HG02588 (cell line): ENCODE measurements at regions not wholly inside any gene's neighbourhood (a gene's known extent, or its start where the extent isn't known, plus 50 kb on each side); places are given as distances from the start of the nearest gene placed in this dataset.
"Not testable (repeated sequence)": the region's sequence is repeated elsewhere in the genome, so short reads cannot be mapped to it uniquely, and the experiment has no call there.

Source experiments
- ATAC-seq: cut with Tn5 transposase; IDR thresholded peaks from one replicate; pipeline ENCODE4 v1.9.1; 2021; ENCODE audit warnings: mild to moderate bottlenecking, moderate library complexity; ENCODE audit not compliant: unreplicated experiment

DNA sequence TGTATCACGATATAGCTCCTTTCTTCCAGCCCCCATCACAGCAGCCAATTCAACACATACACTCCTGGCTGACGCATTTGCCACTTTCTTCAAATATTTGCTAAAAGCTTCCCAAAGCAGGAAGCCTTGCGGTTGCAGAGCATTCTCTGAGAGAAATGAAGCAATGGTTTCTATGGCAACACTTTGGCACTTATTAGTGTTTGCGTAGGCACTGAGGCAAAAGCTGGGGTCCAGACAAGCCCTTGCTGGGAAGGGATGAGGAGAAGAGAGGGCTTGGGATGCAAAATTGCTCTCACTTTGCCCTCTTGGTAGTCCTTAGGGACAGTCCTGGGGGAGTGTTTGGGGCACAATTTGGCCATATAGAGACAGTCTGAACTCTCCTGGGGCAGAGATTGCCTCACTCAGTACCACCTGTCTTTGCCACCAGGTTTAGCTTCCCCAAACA is 55.0 kb upstream of the PAK3 start:
- ATAC-seq: no peak

DNA sequence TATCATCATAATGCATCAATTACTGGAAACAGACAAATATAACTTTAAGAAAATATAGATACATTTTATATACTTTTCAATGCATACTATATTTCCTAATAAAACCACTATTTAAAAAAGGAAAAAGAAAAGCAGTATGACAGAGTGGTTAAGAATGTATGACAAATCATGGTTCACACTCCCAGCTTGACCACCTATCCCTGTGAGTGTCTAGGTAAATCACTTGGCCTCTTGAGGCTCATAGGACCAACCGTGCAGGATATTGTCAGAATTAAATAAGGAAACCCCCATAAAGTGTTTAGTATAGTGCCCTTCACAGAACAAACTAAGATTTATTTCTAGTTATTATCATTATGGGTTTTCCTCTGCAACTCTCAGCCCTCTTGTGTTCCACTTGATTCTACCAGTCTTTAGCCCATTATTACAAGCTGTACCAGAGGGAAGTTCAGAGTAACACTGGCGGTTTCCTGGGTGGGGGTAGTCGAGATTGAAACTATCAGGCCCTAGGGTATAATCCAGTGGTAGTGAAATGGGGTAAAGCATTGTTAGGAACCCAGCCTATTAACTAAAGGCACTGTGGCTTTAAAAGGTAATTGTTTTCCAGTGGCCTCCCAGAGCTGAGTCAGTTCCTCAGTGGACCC is 55.5 kb upstream of the PAK3 start:
- no peak for ATAC-seq

DNA sequence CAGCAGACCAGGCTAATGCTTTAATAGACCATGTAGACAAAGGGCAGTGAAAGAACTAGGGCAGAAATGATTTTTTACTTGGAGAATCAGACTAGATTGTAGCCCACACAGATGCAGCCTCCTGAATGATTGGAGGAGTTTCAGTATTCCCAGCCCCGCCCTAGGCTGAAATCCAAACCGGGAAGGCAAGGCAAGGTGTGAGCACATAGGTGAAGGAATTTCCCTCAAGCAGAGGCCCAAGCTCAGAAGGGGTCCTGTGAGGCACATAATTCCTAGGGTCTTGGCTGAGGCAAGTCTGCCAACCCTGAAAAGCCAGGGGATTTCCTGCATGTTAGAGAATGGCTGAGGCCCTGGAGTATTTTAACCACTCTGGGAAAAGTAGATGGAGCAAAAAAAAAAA is 56.4 kb upstream of the PAK3 start:
- ATAC-seq: no peak

DNA sequence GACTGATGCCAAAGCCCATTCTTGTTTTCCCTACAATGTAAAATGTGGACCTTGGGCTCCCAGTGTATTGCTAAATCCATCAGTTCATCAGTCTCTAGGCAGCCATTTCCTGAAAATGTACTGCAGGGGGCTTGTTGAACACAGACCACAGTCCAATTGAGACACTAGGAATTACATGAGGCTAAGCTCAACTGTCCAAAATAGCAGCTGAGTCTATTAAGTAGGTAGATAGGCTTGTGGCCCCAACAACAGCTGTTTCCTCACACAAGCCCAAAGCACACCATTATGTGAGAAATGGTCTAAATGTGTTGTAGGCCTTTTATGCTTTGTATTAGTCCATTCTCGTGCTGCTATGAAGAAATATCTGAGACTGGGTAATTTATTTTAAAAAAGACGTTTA is 60.0 kb upstream of the PAK3 start:
- no peak for ATAC-seq

DNA sequence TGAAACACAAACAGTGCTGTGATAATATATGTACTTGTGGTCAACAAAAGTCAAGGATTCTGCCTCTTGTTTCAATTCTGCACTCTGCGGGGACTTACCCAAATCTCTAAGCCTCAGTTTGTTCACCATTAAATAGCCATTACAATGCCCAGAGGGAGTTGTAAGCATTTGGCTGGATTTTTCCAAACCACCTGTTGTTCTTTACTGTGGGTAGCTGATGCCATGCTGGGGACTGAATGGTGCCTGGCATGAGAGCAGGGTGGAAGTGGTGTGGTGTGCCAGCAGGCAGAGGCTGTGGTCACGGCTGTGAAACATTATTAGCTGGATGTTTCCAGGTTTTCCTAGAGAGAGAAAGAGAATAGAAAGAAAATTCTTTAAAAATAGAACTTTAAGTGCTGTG is 60.7 kb upstream of the PAK3 start:
- ATAC-seq: no peak

DNA sequence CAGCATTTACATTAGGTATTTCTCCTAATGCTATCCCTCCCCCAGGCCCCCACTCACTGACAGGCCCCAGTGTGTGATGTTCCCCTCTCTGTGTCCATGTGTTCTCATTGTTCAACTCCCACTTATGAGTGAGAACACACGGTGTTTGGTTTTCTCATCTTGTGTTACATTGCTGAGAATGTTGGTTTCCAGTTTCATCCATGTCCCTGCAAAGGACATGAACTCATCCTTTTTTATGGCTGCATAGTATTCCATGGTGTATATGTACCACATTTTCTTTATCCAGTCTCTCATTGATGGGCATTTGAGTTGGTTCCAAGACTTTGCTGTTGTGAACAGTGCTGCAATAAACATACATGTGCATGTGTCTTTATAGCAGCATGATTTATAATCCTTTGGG is 73.0 kb upstream of the PAK3 start:
- ATAC-seq: not testable (repeated sequence)

DNA sequence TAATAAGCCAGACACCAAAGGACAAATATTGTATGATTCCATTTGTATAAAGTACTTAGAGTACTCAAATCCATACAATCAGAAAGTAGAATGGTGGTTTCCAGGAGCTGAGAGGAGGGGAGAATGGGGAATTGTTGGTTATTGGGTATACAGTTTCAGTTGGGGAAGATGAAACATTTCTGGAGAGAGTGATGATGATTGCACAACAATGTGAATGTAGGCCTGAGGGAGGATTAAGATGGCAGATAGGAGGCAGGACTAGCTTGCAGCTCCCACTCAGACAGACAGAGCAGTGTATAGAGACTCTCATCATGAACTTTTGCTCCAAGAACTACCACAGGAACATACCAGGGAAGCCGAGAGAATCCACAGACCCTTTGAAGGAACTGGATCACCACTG is 75.7 kb upstream of the PAK3 start:
- ATAC-seq: no peak

DNA sequence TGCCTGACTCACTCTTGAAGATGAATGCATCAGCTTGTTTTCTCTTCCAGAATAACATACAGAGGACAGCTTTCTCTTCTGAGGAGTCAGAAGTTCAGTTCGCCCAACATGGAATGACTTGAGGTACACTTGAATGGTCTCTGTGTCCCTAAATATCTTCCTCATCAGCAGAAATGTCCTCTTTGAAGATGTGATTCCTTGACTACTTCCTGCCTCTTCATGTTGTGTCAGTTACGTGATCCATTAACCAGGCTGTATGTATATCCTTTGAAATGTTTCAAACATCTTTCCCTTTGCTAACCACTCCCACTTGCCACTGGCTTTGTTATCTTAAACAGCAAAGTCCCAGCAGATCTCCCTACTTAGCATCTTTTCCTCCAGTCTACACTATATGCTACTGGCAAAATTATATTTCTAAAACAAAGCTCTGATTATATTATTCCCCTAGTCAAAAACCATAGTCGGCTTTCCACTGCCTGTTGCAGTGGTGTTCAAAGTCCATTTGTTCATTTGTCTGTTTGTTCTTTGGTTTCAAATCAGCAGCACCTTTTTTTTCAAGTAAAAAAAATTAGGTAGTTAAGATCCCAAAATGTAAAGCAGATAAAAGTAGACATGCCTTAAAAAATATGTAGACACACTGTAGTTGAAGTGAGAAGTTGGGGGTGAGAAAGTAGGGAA is 82.1 kb upstream of the PAK3 start:
- ATAC-seq: no peak

DNA sequence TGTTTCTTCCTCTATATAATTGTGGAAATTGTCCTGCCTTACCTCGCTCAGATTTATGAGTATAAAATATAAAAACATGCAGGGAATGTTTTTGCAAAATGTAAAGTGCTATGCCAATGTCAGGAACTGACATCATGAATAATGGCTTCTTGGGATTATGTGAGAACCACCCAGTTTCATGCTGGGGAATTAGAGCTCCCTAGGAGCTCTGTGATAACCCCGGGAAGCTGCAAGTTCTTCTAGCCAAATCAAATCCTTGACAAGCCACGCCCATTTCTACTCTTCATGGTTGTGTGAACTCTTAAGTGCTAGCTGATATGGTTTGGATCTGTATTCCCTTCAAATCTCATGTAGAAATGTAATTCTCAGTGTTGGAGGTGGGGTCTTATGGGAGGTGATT is 85.9 kb upstream of the PAK3 start:
- no peak for ATAC-seq

DNA sequence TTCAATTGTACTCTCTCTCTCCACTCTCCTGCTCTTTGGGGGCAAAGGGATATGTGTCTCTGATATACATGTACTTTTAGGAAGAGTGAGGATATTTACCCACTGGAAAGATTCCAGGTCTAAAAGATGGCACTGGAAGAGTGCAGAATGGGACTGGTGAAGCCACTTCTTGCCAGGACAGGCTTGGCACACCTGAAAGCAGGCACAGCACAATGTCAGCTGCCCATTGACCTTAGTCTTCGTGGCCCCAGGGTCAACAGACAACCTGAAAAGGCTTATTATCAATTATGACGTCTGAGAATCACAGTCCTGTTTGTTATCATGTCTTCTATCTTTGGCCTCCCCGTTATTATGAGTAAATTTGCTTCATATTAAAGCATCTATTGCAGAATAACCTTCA is 86.7 kb upstream of the PAK3 start:
- ATAC-seq: no peak

DNA sequence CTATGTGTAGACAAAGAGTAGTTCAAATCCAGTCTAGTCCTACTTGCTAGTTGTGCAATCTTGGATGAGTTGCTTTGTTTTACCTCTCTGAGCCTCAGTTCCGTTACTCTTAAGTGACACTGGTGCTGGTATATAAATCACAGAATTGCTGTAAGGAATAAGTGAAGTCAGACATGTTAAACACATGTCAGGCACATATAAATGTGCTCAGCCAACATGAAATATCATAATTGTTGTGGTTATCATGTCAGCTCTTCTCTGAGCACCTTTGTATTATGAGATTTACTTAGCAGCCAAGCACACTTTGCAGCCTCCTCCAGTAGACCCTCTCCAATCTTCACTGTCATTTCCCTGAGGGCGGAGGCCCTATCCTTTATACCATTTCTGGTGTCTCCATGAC is 87.9 kb upstream of the PAK3 start:
- no peak for ATAC-seq

DNA sequence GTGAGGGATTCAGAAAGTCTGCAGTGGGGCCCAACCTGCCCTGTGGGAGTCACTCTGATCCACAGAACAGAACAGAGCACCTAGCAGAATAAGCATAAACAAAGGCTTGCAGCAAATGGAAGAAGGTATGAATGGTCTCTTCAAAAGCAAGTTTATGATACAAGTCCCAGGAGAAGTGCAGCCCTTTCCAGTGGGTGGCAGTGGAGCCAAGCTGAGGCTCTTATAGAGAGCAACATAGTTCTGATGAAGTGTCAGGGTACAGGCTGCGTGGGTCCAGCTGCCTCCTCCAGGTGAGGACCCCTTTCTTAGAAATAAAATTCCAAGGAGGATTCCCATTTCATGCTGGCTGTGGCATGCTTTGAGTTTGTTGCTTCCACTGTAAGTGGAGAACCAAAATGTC is 88.8 kb upstream of the PAK3 start:
- no peak for ATAC-seq

DNA sequence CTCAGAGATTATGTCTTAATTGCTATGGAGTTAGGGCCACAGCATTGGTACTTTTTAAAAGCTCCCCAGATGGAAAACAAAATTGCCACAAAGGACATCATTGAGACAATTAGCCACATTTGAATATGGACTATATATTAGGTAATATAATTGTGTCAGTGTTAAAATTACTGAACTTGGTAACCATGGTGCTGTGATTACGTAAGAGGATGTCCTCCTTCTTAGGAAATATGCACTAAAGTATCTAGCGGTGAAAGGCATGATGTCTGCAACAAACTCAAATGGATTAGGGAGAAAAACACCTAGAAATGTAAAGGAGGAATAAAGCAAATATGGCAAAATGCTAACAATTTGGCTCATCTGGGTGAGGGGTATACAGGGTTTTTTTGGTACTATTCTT is 89.9 kb upstream of the PAK3 start:
- no peak for ATAC-seq

DNA sequence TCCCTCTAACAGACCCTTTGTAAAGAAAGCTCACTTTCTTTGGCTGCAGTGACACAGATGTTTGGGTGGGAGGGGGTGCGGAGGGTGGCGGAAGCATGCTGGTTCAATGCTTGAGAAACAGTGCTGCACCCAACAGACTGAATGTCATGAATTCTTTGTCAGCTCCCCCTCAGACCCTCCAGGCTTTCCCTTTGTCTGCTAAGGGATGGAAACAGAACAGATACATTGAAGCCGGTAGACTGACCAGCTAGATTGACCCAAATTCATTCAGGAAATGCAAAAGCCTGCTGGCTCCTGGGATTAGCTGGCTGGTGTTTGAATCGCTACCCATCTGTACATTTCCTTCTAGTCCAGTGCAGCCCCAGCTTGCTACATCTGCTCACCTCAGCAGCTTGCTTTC is 90.8 kb upstream of the PAK3 start:
- ATAC-seq: no peak

DNA sequence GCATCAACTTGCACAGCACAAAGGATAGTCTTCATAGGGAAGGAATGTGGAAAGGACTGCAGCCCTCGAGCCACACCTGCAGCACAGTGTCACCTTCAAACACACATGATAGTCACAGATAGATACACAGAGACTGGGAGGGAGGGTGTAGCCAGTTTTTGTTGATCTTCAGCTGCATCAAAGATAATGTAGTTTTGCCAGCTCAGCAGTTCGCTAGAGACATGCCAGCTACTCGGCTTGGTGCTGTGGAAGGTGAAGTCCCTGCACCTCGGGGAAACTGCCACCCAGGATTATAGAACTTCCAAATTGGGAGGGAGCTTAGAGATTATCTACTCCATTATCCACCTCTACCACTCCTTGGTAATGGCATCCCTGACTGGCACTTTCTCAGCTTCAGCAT is 92.9 kb upstream of the PAK3 start:
- ATAC-seq: no peak

DNA sequence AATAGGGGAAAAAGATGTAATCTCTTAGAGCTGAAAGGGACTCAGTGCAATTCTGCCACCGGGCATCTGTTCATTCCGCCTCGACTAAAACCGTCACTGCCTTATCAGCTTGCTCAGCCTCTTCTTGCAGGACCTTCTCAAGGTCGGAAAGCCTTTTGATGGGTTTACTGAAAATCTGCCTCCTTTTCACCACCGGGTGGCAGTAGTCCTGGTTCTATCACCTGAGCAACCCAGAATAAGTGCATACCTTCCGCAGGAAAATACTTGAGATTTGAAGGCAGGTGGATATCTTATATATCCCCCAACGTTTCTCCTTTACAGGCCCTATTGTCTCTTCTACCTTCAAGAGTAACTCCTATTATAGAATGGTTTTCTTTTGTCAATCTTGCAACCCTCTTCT is 103.4 kb upstream of the PAK3 start:
- no peak for ATAC-seq

DNA sequence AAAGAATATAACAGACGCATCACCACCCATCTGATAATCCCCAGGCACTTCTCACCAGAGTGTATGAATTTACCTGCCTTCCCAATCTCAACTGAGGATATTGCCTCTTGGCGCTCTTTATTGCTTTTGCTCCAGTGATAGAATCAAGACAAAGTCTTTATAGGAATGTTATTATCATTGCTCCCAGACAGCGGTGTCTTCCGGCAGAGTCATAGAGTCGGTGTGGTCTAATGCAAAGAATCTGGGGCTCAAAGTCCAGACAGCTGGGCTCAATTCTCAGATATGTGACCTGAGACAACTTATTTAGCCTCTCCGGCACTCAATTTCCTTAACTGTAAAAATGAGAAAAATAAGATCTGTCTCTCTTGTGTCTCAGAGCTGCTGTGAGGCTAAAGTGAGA is 106.1 kb upstream of the PAK3 start:
- no peak for ATAC-seq

DNA sequence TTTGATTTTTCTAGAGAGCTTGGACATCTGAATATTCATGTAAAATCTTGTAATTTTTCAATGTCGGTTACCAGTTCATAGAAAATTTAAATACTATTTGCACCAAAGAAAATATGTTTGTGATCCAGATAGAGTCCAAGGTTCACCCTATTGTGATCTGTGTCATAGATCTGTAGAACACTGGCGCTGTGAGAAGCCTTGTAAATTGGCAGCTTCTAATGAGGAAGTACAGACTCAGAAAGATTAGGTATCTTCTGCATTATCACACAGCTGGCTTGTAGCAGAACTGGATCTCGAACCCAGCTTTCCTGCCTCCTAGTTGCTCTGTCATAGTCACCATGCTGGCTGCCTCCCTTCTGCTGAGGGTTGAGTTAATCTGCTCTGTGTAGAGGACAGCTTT is 106.5 kb upstream of the PAK3 start:
- ATAC-seq: no peak

DNA sequence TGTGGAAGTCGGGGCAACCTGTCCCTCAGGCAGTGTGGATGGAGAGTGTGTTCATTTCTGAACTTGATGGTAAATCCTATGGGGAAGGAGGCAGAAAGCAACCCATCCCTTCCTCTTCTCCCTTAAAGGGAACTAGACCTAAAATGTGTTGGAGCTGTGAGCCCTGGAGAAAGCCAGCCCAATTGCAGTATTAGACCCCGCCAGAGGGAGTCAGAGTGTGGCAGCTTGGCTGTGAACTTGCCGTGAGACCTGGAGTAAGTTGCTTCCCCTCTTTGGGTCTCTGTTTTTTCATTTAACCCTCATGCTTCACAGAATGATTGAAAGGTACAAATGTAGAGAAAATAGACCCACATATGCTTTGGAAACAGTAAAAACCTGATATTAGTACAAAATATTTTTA is 108.7 kb upstream of the PAK3 start:
- no peak for ATAC-seq

DNA sequence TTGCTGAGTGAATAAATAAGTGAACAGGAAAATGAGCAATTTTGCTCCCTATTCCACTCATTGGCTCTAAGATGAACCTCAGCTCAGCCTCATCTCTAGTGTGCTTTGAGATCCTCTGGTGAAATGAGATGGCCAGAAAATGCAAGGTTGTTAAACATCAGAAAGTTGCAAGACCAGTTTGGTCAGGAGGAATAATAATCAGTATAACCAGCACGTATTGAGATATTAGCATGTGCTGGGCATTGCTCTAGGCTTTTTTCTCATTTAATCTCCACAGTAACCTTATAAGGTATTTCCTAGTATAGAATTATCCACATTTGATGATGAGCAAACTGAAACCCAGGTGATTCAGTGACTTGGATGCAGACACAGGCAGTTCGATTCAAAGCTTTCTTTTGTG is 110.5 kb upstream of the PAK3 start:
- no peak for ATAC-seq

DNA sequence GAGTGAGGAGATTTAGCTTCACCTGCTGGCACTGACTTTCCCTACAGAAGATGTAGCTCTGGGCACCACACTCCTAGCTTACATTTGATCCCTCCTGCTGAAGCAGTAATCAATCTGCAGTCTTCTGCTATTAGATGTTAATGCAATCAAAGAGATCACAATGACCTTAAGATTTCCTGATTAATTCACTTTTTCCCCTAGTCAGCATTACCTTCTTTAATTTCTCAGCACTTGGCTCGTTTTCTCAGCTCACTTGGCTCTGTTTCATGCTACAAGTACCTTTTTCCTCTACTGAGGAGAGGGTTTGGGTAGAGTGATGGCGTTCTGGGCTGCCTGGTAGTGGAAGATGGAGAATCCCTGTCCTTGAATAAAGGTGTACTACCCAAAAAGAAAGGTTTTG is 113.0 kb upstream of the PAK3 start:
- no peak for ATAC-seq

DNA sequence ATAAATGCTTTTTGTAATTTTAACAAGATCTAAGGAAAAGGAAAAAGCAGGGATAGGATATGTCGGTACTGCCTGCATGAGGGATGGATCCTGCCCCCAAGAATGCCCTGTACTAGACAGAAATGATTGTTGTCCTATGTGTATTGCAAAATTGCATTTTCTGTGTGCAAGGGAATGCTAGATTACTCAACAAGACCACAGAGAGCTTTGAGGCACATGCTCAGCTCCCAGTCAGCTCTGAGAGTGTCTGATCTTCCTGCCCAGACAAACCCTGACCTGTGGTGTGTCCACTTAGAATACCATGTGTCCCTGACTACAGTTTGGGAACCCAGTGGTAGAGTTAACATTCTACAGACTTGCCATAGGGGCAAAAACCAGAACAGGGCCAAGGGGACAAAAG is 129.2 kb upstream of the PAK3 start:
- ATAC-seq: no peak

DNA sequence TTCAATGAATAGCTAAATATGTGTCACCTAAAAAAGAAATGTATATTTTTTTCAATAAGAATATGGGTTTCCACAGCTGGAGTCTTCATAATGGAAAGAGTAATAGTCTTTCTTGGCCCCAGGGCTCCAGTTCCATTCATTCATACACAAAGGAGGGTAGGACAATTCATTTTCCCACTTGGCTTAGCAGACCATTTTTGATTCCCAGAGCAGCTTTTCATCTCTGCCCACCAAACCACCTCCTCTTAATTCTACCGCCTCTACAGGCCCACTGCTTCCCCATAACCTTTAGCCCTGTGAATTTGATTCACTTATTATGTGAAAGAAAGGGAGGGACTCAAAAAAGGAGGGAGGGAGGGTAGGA is 129.9 kb upstream of the PAK3 start:
- no peak for ATAC-seq
